Activated naive CD4-positive, alpha-beta T cell (primary cell): ENCODE measurements at regions not wholly inside any gene's neighbourhood (a gene's known extent, or its start where the extent isn't known, plus 50 kb on each side); places are given as distances from the start of the nearest gene placed in this dataset.

Experiments
- DNase-seq, 4 experiments: peaks; one replicate each; lab custom pipeline; 2025; lab: John Stamatoyannopoulos, UW

- no peak for DNase-seq
Observed at GRCh38 chr15:39313467-39313866, 267.4 kb upstream of the THBS1 start.

DNA sequence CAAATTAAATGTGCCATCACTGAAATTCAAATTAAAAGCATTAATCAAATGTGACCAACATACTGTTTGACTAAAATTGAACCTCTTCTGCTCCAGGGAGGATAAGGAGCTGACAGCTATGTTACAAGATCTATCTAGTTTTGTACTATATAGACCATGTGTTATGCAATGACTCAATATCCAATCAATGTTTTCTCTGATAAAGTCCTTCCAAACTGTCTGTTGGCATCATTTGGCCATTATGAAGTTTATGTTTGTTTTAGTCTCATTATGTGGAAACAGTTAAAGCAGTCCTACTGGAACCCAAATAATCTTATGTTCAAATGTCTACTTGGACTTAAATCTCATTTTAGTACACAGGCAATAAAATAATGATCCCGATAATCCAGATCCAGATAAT, 267.0 kb upstream of the THBS1 start:
- DNase-seq = no peak

- DNase-seq = no peak
Observed at GRCh38 chr15:39315206-39315850, 265.6 kb upstream of the THBS1 start.

DNA sequence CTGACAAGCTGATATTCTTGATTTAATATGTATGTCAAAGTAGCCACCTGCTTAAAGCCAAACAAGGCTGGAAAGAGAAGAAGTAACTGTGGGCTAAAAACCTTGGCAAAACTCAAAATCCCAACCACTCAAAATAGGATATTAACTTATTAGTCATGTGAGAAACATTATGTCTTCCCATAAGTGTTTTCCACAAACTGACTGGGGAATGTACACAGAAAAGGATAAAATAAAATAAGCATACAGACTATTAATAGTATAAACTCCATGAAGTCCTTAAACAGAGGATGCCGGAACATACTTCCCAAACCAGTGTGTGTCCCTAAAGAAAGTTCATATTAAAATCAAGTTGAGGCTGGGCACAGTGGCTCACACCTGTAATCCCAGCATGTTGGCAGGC, 263.7 kb upstream of the THBS1 start:
- DNase-seq = no peak

DNA sequence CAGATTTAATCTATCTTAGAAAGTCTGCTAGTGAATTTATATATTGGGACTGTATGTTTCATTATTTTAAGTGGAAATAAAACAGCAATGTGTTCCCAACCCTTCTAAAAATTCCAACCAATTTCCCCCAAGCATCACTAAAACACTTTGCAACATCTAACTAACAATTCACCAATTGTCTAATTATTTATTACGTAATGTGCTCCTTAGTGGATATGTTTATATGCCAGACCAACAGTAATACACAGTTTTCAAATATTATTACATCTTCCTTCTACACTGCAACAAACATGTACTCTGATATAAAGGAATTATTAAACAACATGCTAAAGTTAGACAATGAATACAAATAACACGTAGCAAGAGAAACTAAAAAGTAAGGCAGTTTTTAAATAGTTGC, 262.6 kb upstream of the THBS1 start:
- DNase-seq = no peak

DNA sequence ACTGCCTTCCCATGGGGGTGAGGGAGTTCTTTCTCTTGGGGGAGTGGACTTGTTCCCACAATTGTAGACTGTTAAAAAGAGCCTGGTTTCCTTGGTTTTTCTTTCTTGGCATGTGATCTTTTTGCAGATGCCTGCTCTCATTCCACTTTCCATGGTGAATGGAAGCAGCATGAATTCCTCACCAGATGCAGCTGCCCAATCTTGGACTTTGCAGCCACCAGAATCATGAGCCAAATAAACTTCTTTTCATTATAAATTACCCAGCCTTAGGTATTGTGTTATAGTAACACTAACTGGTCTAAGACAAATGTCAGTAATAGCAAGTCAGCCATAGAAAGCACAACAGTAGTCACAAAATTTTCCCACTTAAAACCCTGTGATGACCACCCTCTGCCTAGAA, 260.5 kb upstream of the THBS1 start:
- DNase-seq = no peak

DNA sequence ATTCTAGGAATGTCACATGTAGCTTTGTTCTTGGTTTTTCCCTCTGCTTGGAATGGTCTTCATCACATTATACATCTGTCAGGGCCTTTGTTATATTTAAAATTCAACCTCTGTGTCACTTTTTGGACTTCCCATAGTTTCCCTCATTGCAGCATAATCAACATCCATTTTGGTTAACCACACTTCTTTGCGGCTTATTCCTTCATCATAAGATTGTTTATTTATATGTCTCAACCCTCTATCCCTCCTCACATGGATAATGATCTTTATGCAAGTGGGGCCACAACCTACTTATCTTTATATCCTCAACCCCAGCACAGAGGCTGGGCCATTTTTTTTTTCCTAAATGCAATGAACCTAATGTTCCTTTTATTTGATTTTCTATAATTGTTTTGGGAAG, 260.0 kb upstream of the THBS1 start:
- no peak for DNase-seq

- no peak for DNase-seq
Observed at GRCh38 chr15:39321977-39322376, 258.9 kb upstream of the THBS1 start.

DNA sequence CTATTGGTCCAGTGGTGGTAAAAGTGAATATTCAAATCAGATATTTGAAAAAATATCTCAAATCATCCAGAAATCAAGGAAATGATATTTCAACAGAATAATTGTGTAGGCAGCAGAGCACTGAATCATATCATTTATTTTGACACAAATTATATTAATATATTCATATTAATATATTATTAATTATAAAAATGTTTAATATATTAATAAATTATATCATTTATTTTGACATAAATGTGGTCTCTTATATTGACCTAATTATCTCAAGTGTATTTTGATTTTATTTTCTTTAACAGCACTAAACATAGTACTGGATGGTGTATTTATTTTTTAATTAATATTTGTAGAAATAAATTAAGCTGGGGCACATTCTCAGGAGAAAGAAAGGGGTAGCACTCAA, 257.7 kb upstream of the THBS1 start:
- DNase-seq = no peak

- DNase-seq = no peak
Observed at GRCh38 chr15:39323706-39324105, 257.2 kb upstream of the THBS1 start.

DNA sequence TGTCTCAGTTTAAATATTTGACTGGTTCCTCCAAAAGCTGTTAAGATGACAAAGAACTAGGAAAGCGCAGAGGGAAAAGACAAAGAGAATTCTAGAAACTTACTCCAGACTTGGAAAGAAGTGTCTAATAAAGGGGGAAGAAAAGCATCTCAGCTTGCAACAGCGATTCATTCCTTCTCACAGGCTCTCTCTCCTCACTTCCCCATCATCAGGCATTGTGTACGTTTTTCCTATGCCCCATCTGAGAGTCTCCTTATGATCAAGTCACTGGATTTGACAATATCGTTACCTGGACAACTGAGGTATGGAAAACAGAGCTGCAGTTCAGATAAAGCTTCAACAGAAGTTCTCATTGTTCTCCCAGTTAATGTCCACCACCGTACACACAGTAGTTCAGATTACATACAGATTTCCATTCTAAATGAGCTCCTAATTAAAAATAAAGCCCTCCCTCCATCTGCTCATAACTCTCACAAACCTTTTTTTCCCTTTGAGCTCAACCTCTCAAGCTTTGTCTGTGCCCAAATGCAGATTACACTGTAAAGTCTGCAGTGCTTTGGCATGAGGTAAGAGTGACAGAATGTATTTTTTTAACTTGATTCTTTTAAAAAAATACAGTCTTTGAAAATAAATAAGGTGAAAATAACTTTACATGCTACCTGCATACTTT, 254.4 kb upstream of the THBS1 start:
- no peak for DNase-seq

DNA sequence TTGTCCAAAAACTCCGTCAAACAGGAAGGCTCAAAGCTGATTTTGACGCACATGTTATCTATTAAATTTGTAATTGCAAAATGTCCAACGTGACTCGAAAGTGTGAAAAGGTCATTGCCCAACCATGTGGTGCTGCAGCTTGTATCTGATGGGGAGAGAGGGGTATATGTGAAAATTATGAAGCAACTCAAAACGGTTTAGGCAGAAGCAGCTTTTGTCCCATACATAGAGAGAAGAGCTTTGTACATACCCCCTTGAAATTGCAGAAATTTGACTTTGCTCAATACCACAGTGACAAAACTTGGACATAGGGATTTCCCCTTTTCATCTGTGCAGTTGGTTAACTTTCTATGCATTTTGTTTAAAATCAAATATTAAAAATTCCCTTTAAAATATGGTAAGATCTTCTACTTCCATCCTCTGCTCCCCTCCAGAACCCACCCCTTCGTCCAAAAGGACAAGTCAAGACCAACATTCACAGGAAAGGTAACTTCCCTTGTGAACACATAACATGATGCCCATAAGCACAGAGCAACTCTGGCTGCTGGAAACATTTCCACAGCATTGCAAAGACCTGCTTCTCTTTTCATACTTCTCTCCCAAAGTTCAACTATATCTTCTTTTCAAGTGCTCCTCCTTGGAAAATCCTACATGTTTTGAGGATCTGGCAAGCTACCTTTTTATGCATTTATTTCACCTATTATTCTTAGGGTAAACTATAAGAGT, 253.7 kb upstream of the THBS1 start:
- DNase-seq = no peak

GRCh38 chr15:39330061-39330460, 250.8 kb upstream of the THBS1 start:
- no peak for DNase-seq

DNA sequence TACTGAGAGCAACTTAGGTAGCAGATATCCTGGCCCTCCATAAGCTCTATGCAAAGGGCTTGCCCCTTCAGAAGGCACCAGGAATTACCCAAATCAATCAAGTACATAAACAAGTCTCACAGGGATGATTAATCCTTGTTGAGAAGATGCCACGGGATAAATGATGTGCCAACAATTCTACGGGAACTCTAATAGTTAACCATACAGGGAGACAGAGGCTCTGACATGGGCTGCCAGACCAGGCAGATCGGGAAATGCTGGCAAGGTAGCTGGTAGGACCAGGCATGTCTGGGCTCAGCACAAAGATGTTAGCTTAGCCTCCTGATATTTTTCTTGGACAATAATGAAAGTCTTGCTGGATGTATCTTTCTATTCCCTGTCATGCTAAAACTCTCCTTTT, 249.3 kb upstream of the THBS1 start:
- DNase-seq = no peak

GRCh38 chr15:39332846-39333245, 248.0 kb upstream of the THBS1 start:
- DNase-seq = no peak

DNA sequence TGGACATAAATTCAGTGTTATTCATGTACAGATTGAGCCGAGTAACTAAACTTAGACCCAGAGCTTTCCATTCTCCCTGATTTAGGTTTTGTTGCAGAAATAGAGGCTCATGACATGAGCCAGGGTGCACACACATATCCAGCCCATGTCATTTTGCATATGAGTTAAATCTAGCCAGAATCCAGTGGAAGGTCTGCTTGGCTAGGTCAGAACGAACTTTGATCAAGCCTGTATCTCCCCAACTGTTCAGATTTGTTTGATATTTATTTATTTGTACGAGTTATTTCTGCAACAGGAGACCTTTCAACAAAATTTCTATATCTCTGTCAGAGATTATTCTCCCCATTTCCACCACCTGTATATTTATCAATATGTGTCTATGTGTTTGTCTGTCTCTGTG, 247.5 kb upstream of the THBS1 start:
- no peak for DNase-seq

- no peak for DNase-seq
Observed at GRCh38 chr15:39333896-39334295, 247.0 kb upstream of the THBS1 start.

DNA sequence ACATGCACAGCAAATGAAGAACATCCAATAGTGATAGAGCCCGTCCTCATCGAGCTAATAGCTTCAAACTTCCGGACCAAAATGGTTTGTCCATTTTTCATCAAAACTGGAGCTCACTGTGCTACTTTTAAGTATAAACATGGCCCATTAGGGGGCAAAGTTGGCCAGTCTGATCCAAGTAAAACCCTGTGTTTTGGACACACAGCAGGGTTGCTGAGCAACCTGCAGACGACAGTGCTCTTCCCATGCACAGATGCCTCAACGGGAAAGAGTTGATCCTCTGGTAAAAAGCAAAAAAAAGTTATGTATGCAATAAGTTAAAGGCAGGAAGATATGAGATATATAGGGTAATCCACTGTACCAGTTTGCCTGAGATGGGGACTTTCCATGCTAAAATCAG, 244.0 kb upstream of the THBS1 start:
- DNase-seq = no peak

DNA sequence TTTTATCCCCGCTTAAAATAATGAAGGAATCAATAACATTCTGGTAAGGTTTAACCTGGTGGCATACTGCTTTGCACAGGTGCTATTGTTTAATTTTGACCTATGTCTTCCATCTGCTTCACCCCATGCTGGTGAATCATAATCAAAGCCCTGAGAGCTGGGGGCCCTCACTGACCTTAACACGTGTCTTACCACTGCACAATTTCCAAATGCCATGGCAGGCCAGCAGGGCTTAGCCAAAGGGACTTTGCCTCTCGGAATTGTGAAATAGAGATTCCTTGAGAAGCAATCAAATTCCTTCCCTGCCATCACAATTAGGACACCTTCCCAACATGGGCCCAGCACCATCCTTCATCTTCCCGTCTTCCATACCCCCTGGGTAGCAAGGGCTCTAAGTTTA, 242.6 kb upstream of the THBS1 start:
- DNase-seq = no peak

- DNase-seq = no peak
Observed at GRCh38 chr15:39340903-39341645, 239.8 kb upstream of the THBS1 start.

DNA sequence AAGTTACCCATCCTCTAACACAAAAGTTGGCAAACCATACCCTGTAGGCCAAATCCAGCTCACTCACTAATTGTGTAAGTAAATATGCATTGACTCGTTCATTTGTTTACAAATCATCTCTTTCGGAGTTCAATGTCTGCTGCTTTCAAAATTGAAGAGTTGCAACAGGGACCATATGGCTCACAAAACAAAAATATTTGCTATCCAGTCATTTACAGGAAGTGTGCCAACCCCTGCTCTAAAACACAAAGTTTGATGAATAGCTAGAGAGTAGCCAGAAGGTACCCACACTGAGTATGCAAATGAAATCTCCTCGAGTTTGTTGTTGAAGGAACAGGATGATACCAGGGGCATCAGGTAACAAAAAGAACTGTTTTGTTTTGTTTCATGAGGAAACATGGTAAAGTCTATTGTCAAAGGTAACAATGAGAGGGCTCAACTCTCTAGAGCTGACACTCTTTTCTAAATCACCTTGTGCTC, 236.2 kb upstream of the THBS1 start:
- DNase-seq = no peak

- DNase-seq = no peak
Observed at GRCh38 chr15:39345176-39345575, 235.7 kb upstream of the THBS1 start.

DNA sequence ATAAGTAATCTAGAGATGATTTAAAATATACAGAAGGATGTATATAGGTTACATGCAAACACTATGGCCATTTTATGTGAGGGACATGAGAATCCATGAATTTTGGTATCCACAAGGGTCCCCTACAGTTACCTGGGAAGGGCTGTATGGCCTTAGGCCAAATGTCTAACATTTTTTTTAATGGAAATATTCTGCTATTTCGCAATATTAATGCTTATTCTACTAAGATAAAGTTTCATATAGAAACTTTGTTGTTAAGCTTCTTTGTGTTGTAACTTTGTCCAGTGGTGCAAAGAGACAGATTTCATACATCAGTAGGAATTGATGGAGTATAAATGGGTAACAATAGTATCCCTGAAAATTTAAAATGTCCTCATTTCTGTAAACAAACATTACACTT, 233.4 kb upstream of the THBS1 start:
- DNase-seq = no peak
